GM18499 (cell line): ENCODE measurements at regions not wholly inside any gene's neighbourhood (a gene's known extent, or its start where the extent isn't known, plus 50 kb on each side); places are given as distances from the start of the nearest gene placed in this dataset.
"Not testable (repeated sequence)": the region's sequence is repeated elsewhere in the genome, so short reads cannot be mapped to it uniquely, and the experiment has no call there.

Source experiments
- ATAC-seq: cut with Tn5 transposase; IDR thresholded peaks from one replicate; pipeline ENCODE4 v1.9.1; 2021; ENCODE audit warnings: moderate number of reproducible peaks; ENCODE audit not compliant: insufficient read depth, unreplicated experiment

DNA sequence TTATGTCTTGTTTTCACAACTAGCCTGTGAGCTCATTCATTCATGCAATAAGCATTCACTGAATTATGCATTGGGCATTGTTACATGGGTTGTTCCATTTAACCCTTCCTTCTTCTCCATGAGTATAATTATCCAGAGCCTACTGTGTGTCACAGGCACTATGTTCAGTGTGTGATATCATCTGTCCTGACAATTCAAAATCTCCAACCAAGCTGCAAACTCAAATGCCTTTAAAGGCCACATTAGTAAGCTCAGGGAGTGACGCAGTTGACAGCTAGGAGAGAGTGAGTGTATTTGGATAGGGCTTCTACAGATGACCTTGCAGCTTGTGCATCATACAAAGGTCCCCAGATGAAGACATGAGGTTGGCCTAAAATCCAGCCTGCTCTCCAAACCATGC lies 289.5 kb downstream of the OMA1 start:
- ATAC-seq: no peak

DNA sequence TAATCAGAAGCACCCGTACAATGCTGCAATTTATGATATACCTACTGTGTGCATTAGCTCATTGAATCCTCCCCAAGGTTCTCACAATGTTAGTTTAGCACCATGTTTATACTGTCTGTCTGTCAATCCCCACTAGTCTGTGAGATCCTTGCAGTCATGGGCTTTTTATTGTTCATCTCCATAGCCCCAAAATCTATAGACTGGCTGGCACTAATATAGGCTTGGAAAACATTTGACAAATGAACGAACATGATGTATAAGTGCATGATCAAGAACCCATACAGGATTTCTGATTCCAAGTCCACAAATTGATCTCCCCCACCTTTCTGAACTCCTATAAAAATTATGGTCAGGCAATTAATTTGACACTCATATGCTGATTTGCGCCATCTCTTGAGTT lies 290.0 kb downstream of the OMA1 start:
- ATAC-seq: no peak

DNA sequence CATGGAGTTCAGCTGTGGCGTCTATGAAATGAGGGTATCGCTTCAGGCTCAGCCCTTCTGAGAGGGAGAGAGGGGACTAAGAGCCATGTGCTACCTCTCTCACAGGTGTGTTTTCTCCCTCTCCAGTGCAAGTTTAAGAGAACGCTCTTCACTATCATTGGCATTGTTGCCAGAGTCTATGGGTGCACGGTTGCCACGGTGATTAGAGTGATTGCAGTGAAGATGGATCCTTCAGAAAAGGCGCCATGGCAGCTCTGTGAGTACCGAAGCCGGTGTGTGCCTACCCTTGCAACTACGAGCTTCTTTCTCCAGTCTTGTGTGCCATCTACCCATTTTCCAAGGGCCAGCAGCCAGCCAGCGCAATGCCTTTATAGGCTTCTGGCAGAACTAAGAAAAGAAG lies 290.5 kb downstream of the OMA1 start:
- no peak for ATAC-seq

DNA sequence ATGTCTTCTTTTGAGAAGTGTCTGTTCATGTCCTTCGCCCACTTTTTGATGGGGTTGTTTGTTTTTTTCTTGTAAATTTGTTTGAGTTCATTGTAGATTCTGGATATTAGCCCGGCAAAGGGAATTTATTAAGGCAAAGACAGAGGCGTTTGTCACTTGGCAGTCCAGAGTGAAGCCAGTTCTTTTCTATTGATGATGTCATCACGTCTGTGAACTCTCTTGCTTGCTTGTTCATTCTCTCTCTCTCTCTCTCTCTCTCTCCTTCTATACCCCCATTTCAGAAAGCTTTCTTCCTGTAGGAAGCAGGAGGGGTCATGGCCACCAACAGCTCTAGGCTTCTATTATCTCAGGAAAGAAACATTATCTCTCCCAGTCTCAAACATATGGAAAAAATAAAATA lies 291.3 kb downstream of the OMA1 start:
- no peak for ATAC-seq

DNA sequence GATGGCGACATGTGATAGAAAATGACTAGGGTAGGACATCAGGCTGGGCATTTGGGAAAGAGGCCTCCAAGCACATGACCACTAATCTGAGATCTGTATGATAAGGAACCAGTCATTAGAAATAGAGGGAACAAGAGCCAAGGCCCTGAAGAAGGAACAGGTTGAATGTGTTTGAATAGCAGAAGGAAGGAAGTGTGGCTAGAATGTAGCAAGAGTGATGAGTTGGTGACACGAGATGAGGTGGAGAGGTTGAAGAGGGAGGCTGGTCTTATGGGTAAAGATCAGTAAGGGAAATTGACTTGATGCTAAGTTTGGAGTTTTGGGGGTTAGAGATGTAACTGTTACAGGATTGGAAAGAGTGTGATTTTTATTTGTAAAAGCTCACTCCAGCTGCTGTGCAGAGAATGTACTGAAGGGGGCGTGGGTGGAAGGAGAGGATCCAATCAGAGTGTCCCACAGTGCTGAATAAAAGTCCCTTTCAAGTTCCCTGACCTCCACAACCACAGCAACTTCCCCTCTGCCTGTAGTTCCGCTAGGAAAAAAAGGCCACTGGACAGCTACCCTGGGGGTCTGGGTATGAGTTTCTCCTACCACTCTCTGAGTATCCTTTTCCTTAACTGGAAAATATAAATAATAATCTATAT lies 295.0 kb downstream of the OMA1 start:
- ATAC-seq: no peak

DNA sequence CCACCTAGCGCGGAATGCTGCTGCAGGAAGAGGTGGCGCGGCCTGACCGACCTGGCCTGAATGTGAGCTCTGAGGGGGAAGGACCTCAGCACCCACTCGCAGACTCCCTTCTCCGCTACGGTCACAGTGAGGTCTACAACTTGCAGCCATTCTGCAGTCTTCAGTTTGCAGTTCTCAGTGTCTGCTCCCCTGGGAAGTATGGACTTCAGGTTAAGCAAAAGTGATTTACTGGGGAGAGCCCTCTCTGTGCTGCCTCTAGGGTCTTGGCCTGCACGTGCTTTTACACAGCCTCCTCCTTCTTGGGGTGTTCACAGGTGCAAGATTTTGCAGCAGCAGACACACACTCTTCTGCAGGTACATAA lies 296.0 kb downstream of the OMA1 start:
- ATAC-seq: no peak

DNA sequence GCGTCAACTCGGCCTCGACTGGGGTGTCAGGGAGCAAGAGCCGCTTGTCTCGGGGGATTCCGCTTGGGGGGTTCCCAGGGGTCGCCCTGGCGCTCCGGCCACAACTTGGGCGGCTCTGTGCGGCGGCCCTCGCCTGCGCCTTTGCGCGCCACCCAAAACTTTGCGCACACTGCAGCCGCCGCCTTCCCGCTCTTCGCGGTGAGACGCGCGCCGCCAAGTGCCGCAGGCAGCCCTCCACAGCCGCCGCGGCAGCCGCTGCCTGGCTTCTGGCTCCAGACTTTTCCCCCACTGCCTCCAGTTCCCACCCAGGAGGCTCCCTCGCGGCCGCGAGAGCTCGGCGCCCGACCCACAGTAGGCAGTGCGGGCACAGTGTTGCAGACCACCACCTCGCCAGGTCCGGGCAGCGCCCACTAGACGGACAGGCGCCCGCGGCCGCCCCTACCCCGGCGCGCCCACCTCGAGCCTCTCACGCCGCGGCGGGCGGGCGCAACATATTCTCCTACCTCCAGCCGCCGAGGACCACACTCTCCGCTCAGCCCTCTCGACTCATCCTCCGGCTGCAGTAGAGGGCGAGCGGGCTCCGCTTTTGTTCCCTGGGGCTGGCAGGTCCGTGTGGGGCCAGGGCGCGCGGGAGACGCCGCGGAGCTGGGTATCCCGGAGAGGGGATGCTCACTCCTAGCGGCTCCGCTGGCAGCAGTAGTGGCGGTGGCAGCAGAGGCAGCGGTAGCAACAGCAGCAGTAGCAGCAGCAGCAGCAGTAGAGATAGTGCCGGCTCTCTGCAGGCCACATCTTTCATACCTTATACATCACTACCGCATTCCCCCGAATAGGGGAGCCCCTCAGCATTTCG lies 296.6 kb downstream of the OMA1 start:
- no peak for ATAC-seq

DNA sequence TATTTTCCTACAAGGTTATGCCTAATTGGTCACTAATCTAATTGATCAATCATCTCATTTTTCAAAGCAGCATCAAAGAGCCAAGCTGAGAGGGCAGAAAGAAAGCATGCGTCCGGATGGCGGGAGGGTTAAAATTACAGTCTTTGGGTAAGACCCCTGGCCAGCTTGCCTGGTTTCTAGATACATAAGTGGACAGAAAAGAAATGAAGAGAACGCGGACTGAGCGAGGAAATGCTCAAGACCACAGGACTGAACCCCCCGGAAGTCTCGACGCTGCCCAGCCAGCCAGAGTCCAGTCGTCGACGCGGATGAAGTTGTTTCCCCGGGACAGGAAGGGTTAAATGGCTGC lies 297.2 kb downstream of the OMA1 start:
- no peak for ATAC-seq

DNA sequence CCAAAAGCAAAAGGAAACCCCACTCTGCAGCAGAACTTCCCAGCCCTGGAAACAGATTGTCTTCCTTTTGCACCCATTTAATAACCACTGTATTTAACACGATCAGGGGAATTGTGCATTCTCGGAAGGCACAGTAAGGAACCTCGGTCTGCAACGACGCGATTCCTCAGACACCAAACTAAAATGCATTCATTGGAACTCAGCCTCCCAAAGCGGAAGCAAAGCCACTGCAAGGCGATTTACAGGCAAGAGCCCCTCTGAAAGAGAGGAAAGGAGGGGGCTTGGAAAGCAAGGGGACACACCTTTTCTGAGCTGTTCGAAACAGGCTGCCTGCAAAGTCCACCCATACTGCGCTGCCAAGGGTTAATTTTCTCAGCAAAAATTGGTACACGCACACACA lies 297.7 kb downstream of the OMA1 start:
- ATAC-seq: no peak

DNA sequence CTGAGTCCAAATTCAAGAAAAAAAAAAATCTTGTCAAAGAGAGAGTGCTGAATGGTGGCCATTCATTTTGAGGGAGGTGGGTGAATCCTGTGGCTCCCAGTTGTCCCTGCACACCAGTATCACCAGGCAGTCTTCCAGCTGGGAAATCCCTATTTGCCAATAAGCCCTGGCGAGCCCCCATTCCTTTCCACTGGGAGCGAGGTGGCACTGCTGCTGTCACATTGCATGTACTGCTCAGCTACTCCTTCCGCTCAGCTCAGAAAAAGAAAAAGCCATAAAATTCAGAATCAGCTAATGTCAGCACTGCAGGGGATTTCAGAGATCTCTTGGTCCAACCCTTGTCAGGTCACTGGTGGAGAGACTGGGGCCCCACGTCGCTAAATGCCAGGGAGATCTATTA lies 298.5 kb downstream of the OMA1 start:
- no peak for ATAC-seq

DNA sequence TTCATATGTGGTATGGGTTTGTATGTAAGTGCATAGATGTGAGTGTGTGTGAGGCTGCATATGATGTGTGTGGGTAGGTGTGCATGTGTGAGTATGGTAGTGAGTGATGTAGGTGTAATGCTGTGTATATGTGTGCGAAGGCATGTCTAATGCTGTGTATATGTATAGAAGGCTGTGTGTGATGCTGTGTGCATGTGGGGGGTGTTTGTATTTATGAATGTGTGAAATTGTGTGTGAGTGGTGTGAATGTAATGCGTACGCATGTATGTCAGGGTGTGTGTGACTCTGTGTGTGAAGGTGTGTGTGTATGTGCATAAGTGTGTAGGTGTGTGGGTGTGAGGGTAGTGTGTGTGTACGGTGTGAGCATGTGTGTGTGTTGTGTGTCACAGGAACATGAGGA lies 300.0 kb downstream of the OMA1 start:
- ATAC-seq: no peak

DNA sequence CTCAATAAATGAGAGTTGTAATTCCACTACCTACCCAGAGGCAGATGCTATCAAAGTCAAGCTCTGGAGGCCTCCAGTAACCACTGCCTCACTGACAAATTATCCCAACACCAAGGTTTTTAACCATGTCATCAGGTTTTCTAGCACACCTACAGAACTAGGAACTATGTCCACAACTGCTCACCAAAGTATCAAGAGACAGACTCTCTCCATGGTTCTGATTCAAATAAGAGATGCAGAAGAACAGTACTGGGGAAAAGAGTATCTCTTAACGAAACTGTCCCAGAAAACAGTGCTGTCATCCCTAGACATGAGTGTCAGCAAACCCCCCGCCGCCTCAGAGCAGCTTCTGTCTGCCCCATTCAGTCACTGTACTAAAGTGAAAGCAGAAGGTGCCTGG lies 301.7 kb downstream of the OMA1 start:
- no peak for ATAC-seq

DNA sequence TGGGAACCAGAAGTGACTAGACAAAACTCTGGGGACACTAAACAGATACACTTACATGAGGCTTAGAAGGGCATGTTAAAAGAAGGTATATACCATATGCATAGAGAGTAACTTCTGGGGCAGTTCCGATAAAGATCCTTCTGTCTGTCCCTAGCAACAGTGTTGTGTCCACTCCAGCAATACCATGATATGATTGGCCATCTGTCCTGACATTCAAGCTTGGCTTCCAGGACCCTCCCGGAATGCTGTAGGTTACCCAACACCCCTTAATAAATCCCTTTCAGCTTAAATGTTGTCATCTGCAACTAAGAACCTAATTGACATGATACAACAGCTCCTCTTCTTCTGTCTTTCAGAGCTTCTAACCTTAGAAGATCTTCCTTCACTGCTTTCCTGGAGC lies 307.7 kb downstream of the OMA1 start:
- ATAC-seq: no peak

DNA sequence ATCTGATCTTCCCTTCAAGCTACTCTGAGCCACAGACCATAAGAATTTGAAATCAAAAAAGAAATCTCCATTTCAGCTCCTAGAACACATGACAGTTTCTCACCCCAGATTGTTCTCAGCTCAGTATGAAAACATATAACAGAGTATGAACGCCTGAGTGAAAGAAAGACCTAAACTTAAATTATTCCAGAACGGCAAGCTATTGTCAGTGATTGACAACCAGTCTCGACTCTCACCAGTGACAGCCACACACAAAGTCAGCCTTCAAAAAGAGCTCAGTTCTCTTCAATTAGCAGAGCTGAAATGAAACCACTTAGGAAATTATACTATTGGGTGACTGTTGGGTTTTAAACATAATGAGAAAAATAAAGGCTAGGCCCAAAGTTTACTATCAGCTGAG lies 312.8 kb downstream of the OMA1 start:
- ATAC-seq: no peak

DNA sequence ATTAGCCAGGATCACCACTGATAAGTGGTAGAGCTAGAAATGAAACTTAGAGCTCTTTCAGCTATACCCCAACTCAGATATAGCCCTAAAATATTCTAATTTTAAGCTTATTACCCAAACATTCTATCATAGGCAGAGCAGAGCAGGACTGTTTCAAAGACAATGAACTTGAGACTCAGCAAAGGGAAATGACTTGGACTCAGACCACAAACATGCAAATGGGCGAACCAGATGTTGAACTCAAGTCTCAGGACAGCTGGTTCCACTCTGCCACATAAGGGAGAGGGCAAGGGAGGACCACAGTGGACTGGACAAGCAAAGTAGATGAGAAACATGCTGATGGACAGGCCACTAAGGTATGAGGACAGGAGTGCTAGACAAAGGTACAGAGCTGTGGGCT lies 315.3 kb downstream of the OMA1 start:
- peak; percentile 70 for ATAC-seq

DNA sequence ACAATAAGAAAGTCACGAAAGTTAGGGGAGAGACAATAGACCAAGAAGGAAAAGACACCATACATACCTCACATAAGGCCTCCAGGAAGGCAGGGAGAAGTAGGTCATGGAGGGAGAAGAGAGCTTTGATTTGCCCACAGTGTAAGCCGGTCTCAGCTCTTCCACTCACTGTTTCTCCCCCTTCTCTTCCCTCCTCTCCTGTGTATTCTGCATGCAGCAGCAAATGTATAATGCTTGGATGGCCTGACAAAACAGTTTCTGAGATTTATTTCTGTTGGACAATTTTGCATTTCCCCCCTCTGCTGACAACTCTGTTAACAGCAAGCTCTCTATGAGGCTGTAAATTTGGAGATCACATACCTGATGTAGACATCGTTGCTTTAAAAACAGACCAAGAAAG lies 318.9 kb downstream of the OMA1 start:
- no peak for ATAC-seq

DNA sequence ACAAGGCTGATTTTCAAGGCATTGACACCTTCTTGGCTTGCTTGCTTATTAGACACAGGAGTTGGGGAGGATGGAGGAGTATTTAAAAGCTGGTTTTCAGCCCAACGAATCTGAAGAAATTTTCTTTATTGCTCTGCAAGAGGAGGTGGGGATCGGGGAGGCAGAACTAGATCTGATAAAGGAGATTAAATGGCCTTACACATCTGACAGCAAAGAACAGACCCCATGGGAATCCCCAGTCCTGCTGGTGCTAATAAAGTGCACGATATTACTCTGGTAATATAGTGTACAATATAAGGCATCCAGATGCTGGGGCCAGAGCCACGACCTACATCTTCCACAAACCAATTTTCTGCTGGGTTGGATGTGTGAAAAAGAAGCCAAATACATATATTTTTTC lies 323.0 kb downstream of the OMA1 start:
- no peak for ATAC-seq

DNA sequence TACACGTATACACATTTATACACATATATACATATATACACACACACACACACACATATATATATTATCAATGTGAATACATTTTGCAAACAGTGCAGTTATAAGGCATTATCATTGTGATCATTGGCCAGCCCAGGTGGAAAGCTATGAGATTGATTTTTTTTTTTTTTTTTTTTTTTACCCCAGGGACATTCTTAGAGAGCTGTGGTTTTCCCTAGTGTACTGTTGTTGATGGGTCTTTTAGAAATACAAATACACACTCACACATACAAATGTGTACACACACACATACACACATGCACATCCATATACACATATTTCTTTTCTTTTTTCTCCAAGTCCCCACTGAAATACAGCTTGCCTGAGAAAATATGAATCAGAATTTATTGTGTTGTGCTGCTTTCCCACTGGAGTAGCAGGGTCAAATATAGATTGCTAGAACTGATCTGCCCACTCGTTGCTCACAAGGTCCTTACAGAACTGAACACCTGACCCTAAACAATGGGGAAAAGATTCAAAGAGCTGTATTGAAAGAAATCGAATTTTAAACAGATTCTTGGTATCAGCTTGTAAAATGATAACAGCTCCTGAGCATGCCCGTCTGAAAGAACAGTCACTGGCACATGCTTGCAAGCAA lies 325.6 kb downstream of the OMA1 start:
- ATAC-seq: no peak

DNA sequence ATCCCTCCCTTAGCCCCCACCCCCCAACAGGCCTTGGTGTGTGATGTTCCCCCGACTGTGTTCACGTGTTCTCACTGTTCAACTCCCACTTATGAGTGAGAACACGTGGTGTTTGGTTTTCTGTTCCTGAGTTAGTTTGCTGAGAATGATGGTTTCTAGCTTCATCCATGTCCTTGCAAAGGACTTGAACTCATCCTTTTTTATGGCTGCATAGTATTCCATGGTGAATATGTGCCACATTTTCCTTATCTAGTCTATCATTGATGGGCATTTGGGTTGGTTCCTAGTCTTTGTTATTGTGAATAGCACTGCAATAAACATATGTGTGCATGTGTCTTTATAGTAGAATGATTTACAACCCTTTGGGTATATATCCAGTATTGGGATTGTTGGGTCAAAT lies 330.4 kb downstream of the OMA1 start:
- ATAC-seq: not testable (repeated sequence)

DNA sequence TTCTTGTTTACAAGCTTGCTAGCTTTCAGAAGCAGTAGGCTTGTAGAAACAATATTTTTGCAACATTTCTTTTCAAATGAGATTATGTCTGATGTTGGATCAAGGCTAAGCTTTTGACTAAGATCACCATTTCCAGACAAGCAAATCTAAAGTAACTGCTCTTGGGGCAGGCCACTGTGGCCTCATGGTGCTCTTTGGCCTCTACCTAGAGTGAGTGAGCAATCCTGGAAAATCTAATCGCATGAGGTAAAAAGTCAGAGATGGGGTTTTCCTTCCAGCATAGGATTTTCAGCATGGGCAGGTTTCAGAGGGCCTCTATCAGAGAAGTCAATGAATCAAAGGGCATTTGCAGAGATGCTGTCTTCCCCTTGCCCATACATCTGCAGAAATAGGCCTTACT lies 331.9 kb downstream of the OMA1 start:
- ATAC-seq: no peak

DNA sequence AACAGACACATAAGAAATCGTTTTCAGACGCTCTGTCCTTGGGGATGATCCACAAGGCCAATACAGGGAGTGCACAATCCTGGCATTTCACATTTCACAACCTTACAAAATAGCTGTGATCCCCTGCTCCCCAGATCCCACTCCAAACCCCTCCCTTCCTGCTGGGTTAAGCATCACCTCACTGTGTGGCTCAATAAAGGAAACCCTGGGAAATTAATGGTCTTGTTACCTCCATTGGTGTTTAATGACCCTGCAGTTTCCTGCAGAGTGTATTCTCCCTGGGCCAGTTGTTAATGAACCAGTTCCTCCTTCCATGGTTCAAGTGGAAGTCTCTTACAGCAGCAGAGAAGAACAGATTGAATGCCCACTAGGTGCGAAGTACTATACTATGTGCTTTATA lies 334.7 kb downstream of the OMA1 start:
- ATAC-seq: no peak

DNA sequence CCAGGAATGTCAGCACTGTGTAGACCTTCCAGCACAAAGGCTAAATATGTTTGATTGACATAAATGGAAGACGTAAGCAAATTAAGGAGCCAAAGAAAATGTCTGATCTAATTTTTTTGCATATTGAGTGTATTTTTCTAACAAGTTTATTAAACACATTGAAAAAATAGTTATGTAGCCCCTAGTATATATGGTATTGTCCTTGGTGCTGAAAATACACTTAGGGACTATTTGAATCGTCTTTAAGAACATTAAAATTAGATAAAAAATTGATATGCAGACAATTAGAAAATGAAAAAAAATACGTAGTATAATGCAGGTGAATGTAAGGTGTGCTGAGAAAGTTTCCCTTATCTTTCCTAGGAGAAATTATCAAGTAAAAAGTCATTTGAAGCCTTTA lies 337.0 kb downstream of the OMA1 start:
- ATAC-seq: no peak
